Endodermal cell (in vitro differentiated cells): ENCODE measurements at regions not wholly inside any gene's neighbourhood (a gene's known extent, or its start where the extent isn't known, plus 50 kb on each side); places are given as distances from the start of the nearest gene placed in this dataset.
"Not testable (repeated sequence)": the region's sequence is repeated elsewhere in the genome, so short reads cannot be mapped to it uniquely, and the experiment has no call there.

ENCODE experiments used
- DNase-seq: peaks from one replicate; pipeline ENCODE4 v3.0.0-alpha.2; 2017
- H3K27ac ChIP-seq: 2 replicates; pipeline ENCODE4 v1.5.1; 2013; ENCODE audit warnings: mild to moderate bottlenecking, low read depth, low read length, moderate library complexity
- H3K27me3 ChIP-seq: 2 replicates; pipeline ENCODE4 v1.6.1; 2013; ENCODE audit warnings: mild to moderate bottlenecking, low read length, moderate library complexity; ENCODE audit not compliant: insufficient read depth, control insufficient read depth, poor library complexity, severe bottlenecking
- H3K36me3 ChIP-seq: 2 replicates; pipeline ENCODE4 v1.7.0; 2013; ENCODE audit warnings: mild to moderate bottlenecking, low read length, moderate library complexity; ENCODE audit not compliant: control insufficient read depth, insufficient read depth
- H3K4me1 ChIP-seq: one replicate; pipeline ENCODE4 v1.7.0; 2013; ENCODE audit warnings: low read length; ENCODE audit not compliant: control insufficient read depth, insufficient read depth
- H3K4me3 ChIP-seq: 2 replicates; pipeline ENCODE4 v1.5.1; 2013; ENCODE audit warnings: mild to moderate bottlenecking, low read length, moderate library complexity
- H3K9ac ChIP-seq: 2 replicates; pipeline ENCODE4 v1.6.1; 2013; ENCODE audit warnings: mild to moderate bottlenecking, low read length, moderate library complexity; ENCODE audit not compliant: poor library complexity, severe bottlenecking; ENCODE audit errors: extremely low read depth
- H3K9me3 ChIP-seq: 2 replicates; pipeline ENCODE4 v1.6.1; 2013; ENCODE audit warnings: mild to moderate bottlenecking, low read length, moderate library complexity; ENCODE audit not compliant: control insufficient read depth
- H3K27ac Mint-ChIP-seq: 2 replicates; pipeline ENCODE4 v1.8.0; 2020; ENCODE audit warnings: mixed read lengths
- H3K27me3 Mint-ChIP-seq: 2 replicates; pipeline ENCODE4 v1.8.0; 2021; ENCODE audit warnings: mild to moderate bottlenecking, mixed read lengths; ENCODE audit not compliant: insufficient read depth
- H3K36me3 Mint-ChIP-seq: 2 replicates; pipeline ENCODE4 v1.8.0; 2020; ENCODE audit warnings: low read depth, mixed read lengths
- H3K4me1 Mint-ChIP-seq: 2 replicates; pipeline ENCODE4 v1.8.0; 2020; ENCODE audit warnings: mixed read lengths
- H3K4me3 Mint-ChIP-seq: 2 replicates; pipeline ENCODE4 v1.8.0; 2020; ENCODE audit warnings: mild to moderate bottlenecking, moderate library complexity, mixed read lengths
- H3K9me3 Mint-ChIP-seq: 2 replicates; pipeline ENCODE4 v1.8.0; 2020; ENCODE audit warnings: mild to moderate bottlenecking, mixed read lengths
- WGBS, 2 experiments: methylation state at CpG; one replicate each; pipeline versions ENCODE4 v1.1.5 to v1.1.7; 2013; ENCODE audit warnings: missing lambda C conversion rate in 2 of 2, mixed read lengths in 1 of 2; ENCODE audit not compliant: insufficient coverage in 1 of 2, insufficient read length in 1 of 2; 5-methylcytosine and 5-hydroxymethylcytosine counted together

GRCh38 chr12:8317675-8318074 lies 90.3 kb upstream of the FAM90A1 start:
- 42 to 49% methylated on average over 4 of the region's 5 CpGs for WGBS, 2 experiments
- not testable (repeated sequence) for H3K4me3 Mint-ChIP-seq, H3K9me3 ChIP-seq, H3K27me3 Mint-ChIP-seq, H3K4me1 ChIP-seq, H3K36me3 ChIP-seq, H3K4me3 ChIP-seq, H3K27me3 ChIP-seq
- peak overlapping the region; percentile 57 for H3K9ac ChIP-seq
- H3K4me1 Mint-ChIP-seq: peaks cover 53% of the 10 kb centered on the region
- H3K9me3 Mint-ChIP-seq: peaks cover 50% of the 10 kb centered on the region
- H3K27ac ChIP-seq: peak overlapping the region; percentile 53
- peaks cover 31% of the 10 kb centered on the region for H3K36me3 Mint-ChIP-seq
- peak; percentile 71 for DNase-seq
- peak overlapping the region; percentile 92 for H3K27ac Mint-ChIP-seq

- Histone ChIP-seq H3K27ac (peak overlapping the region; percentile 40), H3K4me3 (peak overlapping the region; percentile 82), H3K9ac (peak overlapping the region; percentile 94)
- not testable (repeated sequence) for H3K27me3 Mint-ChIP-seq, H3K27me3 ChIP-seq, H3K4me1 ChIP-seq, H3K36me3 ChIP-seq, H3K9me3 ChIP-seq
- WGBS, 2 experiments: 50 to 57% methylated on average over 7 to 11 of the region's 11 CpGs
- Mint-ChIP-seq H3K36me3 (peaks cover 37% of the 10 kb centered on the region), H3K4me3 (peak overlapping the region; percentile 38), H3K9me3 (peaks cover 69% of the 10 kb centered on the region), H3K4me1 (peaks cover 70% of the 10 kb centered on the region), H3K27ac (peak overlapping the region; percentile 90)
- peak; percentile 69 for DNase-seq
These were observed 92.9 kb upstream of the FAM90A1 start for GRCh38 chr12:8320251-8320730.

- H3K27ac ChIP-seq, H3K36me3 ChIP-seq, H3K27me3 Mint-ChIP-seq, H3K27me3 ChIP-seq, H3K9me3 ChIP-seq, H3K4me1 ChIP-seq: not testable (repeated sequence)
- WGBS, 2 experiments: 69 to 75% methylated on average over 4 to 6 of the region's 7 CpGs
- Mint-ChIP-seq H3K36me3 (peaks cover 34% of the 10 kb centered on the region), H3K4me1 (peaks cover 71% of the 10 kb centered on the region), H3K4me3 (peak overlapping the region; percentile 38), H3K9me3 (peaks cover 71% of the 10 kb centered on the region), H3K27ac (peak overlapping the region; percentile 90)
- peak; percentile 47 for DNase-seq
- H3K9ac ChIP-seq: peak overlapping the region; percentile 94
- H3K4me3 ChIP-seq: peak overlapping the region; percentile 82
These were observed 93.5 kb upstream of the FAM90A1 start for GRCh38 chr12:8320791-8321370.

DNA sequence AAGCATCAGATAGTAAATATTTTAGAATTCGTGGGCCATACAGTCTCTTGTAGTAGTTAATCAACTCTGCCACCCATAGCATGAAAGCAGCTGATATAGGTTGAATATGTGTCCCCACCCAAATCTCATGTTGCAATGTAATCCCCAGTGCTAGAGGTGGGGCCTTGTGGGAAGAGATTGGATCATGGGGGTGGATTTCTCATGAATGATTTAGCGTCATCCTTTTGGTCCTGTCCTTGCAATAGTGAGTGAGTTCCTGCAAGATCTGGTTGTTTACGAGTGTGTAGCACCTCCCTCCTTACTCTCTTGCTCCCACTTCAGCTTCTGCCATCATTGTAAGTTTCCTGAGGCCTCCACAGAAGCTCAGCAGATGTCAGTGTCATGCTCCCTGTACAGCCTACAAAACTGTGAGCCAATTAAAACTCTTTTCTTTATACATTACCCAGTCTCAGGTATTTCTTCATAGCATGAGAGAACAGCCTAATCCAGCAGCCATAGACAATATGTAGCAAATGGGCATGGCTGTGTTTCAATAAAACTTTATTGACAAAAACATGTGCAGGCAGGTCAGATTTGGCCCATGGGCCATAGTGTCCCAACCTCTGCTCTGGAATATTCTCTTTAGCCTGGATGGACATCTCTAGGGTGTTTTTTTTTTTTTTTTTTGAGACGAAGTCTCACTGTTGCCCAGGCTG lies 97.9 kb upstream of the FAM90A1 start:
- Mint-ChIP-seq H3K9me3 (peaks cover 85% of the 10 kb centered on the region), H3K36me3 (peaks cover 53% of the 10 kb centered on the region), H3K4me3 (peak overlapping the region; percentile 15), H3K4me1 (peaks cover 42% of the 10 kb centered on the region), H3K27ac (peak overlapping the region; percentile 42)
- not testable (repeated sequence) for H3K27me3 Mint-ChIP-seq, H3K9ac ChIP-seq, H3K4me1 ChIP-seq, H3K4me3 ChIP-seq, H3K36me3 ChIP-seq, H3K27me3 ChIP-seq, H3K27ac ChIP-seq, DNase-seq
- 85% methylated on average over 2 of the region's 4 CpGs; no CpG with 5 or more reads in 1 of the 2 experiments for WGBS, 2 experiments
- H3K9me3 ChIP-seq: peaks cover 42% of the 10 kb centered on the region

DNA sequence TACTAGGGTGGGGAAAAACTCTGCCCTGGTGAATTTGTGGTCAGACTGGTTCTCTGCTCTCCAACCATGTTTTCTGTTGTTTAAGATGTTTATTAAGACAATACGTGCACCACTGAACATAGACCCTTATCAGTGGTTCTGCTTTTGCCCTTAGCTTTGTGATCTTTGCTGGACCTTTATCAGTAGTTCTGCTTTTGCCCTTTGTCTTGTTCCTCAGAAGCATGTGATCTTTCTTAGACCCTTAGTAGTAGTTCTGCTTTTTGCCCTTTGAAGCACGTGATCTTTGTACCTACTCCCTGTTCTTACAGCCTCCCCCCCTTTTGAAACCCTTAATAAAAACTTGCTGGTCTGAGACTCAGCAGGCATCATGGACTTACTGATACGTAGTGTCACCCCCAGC lies 101.4 kb upstream of the FAM90A1 start:
- H3K36me3 Mint-ChIP-seq: peaks cover 55% of the 10 kb centered on the region
- not testable (repeated sequence) for H3K27me3 ChIP-seq, DNase-seq, H3K27ac Mint-ChIP-seq, H3K4me1 Mint-ChIP-seq, H3K4me3 Mint-ChIP-seq, H3K9ac ChIP-seq, H3K4me1 ChIP-seq, H3K4me3 ChIP-seq, H3K27me3 Mint-ChIP-seq, H3K27ac ChIP-seq
- WGBS, 2 experiments: 98 to 100% methylated on average over 1 to 3 of the region's 3 CpGs
- Histone ChIP-seq H3K36me3 (peaks cover 11% of the 10 kb centered on the region), H3K9me3 (peaks cover 39% of the 10 kb centered on the region)
- peaks cover 82% of the 10 kb centered on the region for H3K9me3 Mint-ChIP-seq

DNA sequence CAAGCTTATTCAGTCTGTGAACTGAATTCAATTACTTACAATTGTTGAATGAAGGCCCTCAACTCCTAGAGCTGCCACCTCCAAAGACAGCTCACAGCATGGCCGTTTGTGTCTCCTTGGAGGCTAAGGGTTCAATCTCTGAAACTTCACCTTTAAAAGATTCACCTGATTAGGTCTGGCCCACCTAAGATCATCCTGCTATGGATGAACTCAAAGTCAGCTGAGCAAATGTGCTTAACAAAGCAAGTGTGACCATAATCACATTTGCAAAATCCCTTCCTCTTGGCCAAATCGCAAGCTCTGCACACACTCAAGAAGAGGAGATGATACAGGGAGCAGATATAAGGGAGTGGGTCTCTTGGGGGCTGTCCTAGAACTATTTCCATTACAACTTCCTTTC lies 105.0 kb upstream of the FAM90A1 start:
- H3K9me3 Mint-ChIP-seq: peaks cover 53% of the 10 kb centered on the region
- not testable (repeated sequence) for H3K4me1 Mint-ChIP-seq, H3K4me3 Mint-ChIP-seq, H3K4me3 ChIP-seq, H3K27me3 ChIP-seq, DNase-seq, H3K27me3 Mint-ChIP-seq, H3K9ac ChIP-seq, H3K4me1 ChIP-seq, H3K27ac Mint-ChIP-seq, H3K27ac ChIP-seq
- 100% methylated on average over 2 of the region's 2 CpGs; no CpG with 5 or more reads in 1 of the 2 experiments for WGBS, 2 experiments
- H3K36me3 ChIP-seq: peaks cover 11% of the 10 kb centered on the region
- peaks cover 43% of the 10 kb centered on the region for H3K36me3 Mint-ChIP-seq
- peaks cover 34% of the 10 kb centered on the region for H3K9me3 ChIP-seq

DNA sequence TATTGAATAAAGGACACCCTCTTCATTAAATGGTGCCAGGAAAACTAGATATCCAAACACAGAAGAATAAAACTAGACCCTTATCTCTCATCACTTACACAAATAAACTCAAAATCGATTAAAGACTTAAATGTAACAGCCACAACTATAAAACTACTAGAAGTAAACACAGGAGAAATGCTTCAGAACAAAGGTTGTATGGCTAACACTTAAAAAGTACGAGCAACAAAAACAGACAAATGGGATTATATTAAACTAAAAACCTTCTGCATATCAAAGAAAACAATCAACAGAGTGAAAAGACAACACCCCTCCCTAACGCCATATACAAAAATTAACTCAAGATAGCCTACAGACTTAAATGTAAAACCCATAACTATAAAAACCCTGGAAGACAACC lies 104.7 kb upstream of the CLEC6A start:
- not testable (repeated sequence) for H3K27ac Mint-ChIP-seq, H3K27ac ChIP-seq, H3K4me3 Mint-ChIP-seq, H3K4me1 ChIP-seq, DNase-seq, H3K27me3 ChIP-seq, H3K4me3 ChIP-seq, H3K27me3 Mint-ChIP-seq, H3K36me3 ChIP-seq, H3K9ac ChIP-seq
- Mint-ChIP-seq H3K9me3 (peaks cover 53% of the 10 kb centered on the region), H3K4me1 (peaks cover 14% of the 10 kb centered on the region), H3K36me3 (peaks cover 16% of the 10 kb centered on the region)
- 91% methylated on average over 3 of the region's 3 CpGs; no CpG with 5 or more reads in 1 of the 2 experiments for WGBS, 2 experiments
- peaks cover 15% of the 10 kb centered on the region for H3K9me3 ChIP-seq
